Endothelial cell of umbilical vein (primary cell): ENCODE measurements at regions not wholly inside any gene's neighbourhood (a gene's known extent, or its start where the extent isn't known, plus 50 kb on each side); places are given as distances from the start of the nearest gene placed in this dataset.

Source experiments
- BruUV-seq: library from RNA; stranded (reverse); fragments of 400-500 nt; replicated peaks from 2 replicates; lab custom pipeline; 2021; lab: Mats Ljungman, UMichigan
- CTCF ChIA-PET: fragments of 300-600, 350-600 bp; sonication (Branson Sonifier 250); formaldehyde crosslinking; loops from one replicate; lab custom pipeline; 2021; ENCODE audit warnings: antibody characterized with exemption, inconsistent platforms; lab: Charles Lee
- POLR2A ChIA-PET: fragments of 300-600, 350-600 bp; sonication (Branson Sonifier 250); formaldehyde crosslinking; loops from one replicate; lab custom pipeline; 2021; ENCODE audit warnings: antibody characterized with exemption, inconsistent platforms; lab: Charles Lee
- DNase-seq: peaks from one replicate; pipeline ENCODE4 v3.0.0-alpha.2; 2011; ENCODE audit warnings: low read depth, low spot score
- FAIRE-seq: peaks from 2 replicates; lab custom pipeline; 2011; peaks lifted over from hg19 to GRCh38; lab: Jason Lieb, UNC
- H2AFZ ChIP-seq: 2 replicates; pipeline ENCODE4 v1.6.0; 2012; ENCODE audit warnings: low read depth, low read length, control low read depth, inconsistent platforms
- H3K27ac ChIP-seq: 2 replicates; pipeline ENCODE4 v1.5.1; 2011; ENCODE audit warnings: low read depth, mild to moderate bottlenecking, control low read depth, low read length, moderate library complexity; ENCODE audit not compliant: insufficient read depth
- H3K27me3 ChIP-seq, 2 experiments: 2 replicates each; pipeline versions ENCODE4 v1.6.0 to v1.6.1; 2011; ENCODE audit warnings: low read length in 2 of 2, mixed read lengths in 1 of 2; ENCODE audit not compliant: control insufficient read depth in 2 of 2, insufficient read depth in 2 of 2
- H3K36me3 ChIP-seq, 2 experiments: 2 replicates in 1 of 2; 3 replicates in 1 of 2; pipeline ENCODE4 v1.5.1; 2011; ENCODE audit warnings: low read length in 2 of 2, mild to moderate bottlenecking in 1 of 2, moderate library complexity in 1 of 2; ENCODE audit not compliant: control insufficient read depth in 2 of 2, insufficient read depth in 2 of 2; ENCODE audit errors: extremely low read depth in 1 of 2
- H3K4me1 ChIP-seq: 3 replicates; pipeline ENCODE4 v1.5.1; 2011; ENCODE audit warnings: mild to moderate bottlenecking, low read length; ENCODE audit not compliant: control insufficient read depth, insufficient read depth; ENCODE audit errors: extremely low read depth
- H3K4me2 ChIP-seq: 2 replicates; pipeline ENCODE4 v1.6.1; 2011; ENCODE audit warnings: low read length, control low read depth, mixed read lengths; ENCODE audit not compliant: insufficient read depth
- H3K4me3 ChIP-seq, 3 experiments: fragments of 200-600 bp in 1 of 3; sonication (generic), shearing (Covaris generic) in 1 of 3; replicated peaks in 1 of 3; 2 replicates each; pipeline ENCODE4 v1.5.1; 2011 to 2016; ENCODE audit warnings: control low read depth in 3 of 3, low read length in 3 of 3, mild to moderate bottlenecking in 2 of 3, inconsistent platforms in 1 of 3, low read depth in 1 of 3, moderate library complexity in 1 of 3; ENCODE audit not compliant: insufficient read depth in 1 of 3
- H3K79me2 ChIP-seq: 2 replicates; pipeline ENCODE4 v1.6.0; 2012; ENCODE audit warnings: low read length, inconsistent platforms; ENCODE audit not compliant: control insufficient read depth, insufficient read depth
- H3K9ac ChIP-seq: replicated peaks from 2 replicates; pipeline ENCODE3; 2011; ENCODE audit warnings: low read length, control low read depth; ENCODE audit not compliant: insufficient read depth; ENCODE audit errors: extremely low read depth
- H3K9me1 ChIP-seq: replicated peaks from 3 replicates; pipeline ENCODE4 v1.6.0; 2011; ENCODE audit warnings: mild to moderate bottlenecking, low read length; ENCODE audit not compliant: control insufficient read depth, insufficient read depth; ENCODE audit errors: extremely low read depth
- H3K9me3 ChIP-seq: replicated peaks from 2 replicates; pipeline ENCODE4 v1.5.1; 2012; ENCODE audit warnings: low read length, inconsistent platforms; ENCODE audit not compliant: control insufficient read depth, insufficient read depth
- H4K20me1 ChIP-seq: replicated peaks from 2 replicates; pipeline ENCODE3; 2011; ENCODE audit warnings: mild to moderate bottlenecking, low read length; ENCODE audit not compliant: control insufficient read depth, insufficient read depth; ENCODE audit errors: extremely low read depth
- CTCF ChIP-seq, 2 donors: IDR thresholded peaks; 1 replicate in 1 of 2; 2 replicates in 1 of 2; pipeline ENCODE4 v1.5.1; 2011; ENCODE audit warnings: low read length in 2 of 2, mild to moderate bottlenecking in 2 of 2, moderate library complexity in 2 of 2, control low read depth in 1 of 2, inconsistent platforms in 1 of 2, low read depth in 1 of 2; ENCODE audit not compliant: insufficient read depth in 1 of 2; ENCODE audit errors: extremely low read depth in 1 of 2
- EZH2 ChIP-seq: IDR thresholded peaks from 2 replicates; pipeline ENCODE4 v1.6.1; 2012; ENCODE audit warnings: borderline replicate concordance, low read depth, mild to moderate bottlenecking, moderate library complexity, low read length, inconsistent platforms; ENCODE audit not compliant: severe bottlenecking
- FOS ChIP-seq: IDR thresholded peaks from 2 replicates; pipeline ENCODE4 v1.6.1; 2011; ENCODE audit warnings: mild to moderate bottlenecking, low read length, moderate library complexity, borderline replicate concordance; ENCODE audit not compliant: insufficient read depth
- GATA2 ChIP-seq: IDR thresholded peaks from 2 replicates; pipeline ENCODE4 v1.7.0; 2011; ENCODE audit warnings: low read depth, mild to moderate bottlenecking, moderate library complexity, mixed read lengths, low read length; ENCODE audit not compliant: insufficient read length, insufficient read depth
- JUN ChIP-seq: IDR thresholded peaks from 2 replicates; pipeline ENCODE4 v1.6.1; 2011; ENCODE audit warnings: borderline replicate concordance, low read depth; ENCODE audit not compliant: insufficient read length, insufficient read depth
- MAX ChIP-seq: IDR thresholded peaks from 2 replicates; pipeline ENCODE4 v1.6.1; 2011; ENCODE audit not compliant: insufficient read depth, insufficient read length
- MYC ChIP-seq: IDR thresholded peaks from one replicate; pipeline ENCODE4 v1.6.1; 2011; ENCODE audit warnings: mild to moderate bottlenecking, low read depth, low read length
- POLR2A ChIP-seq: IDR thresholded peaks from 2 replicates; pipeline ENCODE4 v1.6.1; 2012; ENCODE audit warnings: low read depth, mild to moderate bottlenecking, control low read depth, low read length
- POLR2AphosphoS5 ChIP-seq: IDR thresholded peaks from 2 replicates; pipeline ENCODE4 v1.6.1; 2012; ENCODE audit warnings: low read depth, mild to moderate bottlenecking, control low read depth, low read length, moderate library complexity; ENCODE audit not compliant: insufficient read depth
- dilution Hi-C: fragments of 300-500 bp; cut with MboI; formaldehyde crosslinking; loops from one replicate; pipeline ENCODE4 v1.15.0; 2019; ENCODE audit warnings: low sequenced_read_pairs; ENCODE audit not compliant: extremely low pct_ligation_motif_present
- intact Hi-C: fragments of 100-400 bp; cut with micrococcal nuclease; formaldehyde crosslinking; loops from one replicate; pipeline ENCODE4 v1.10.0; 2022

GRCh38 chr13:50745542-50746115 is 97.9 kb downstream of the DLEU7 start:
- Histone ChIP-seq H3K4me1 (no peaks in the 10 kb centered on the region), H3K36me3 (no peaks in the 10 kb centered on the region)

GRCh38 chr13:50747737-50748350 is 95.6 kb downstream of the DLEU7 start:
- FAIRE-seq (no peak), DNase-seq (no peak)
- intact Hi-C loops (no loop called here), dilution Hi-C loops (no loop called here)
- Histone ChIP-seq H3K9me1 (no peaks in the 10 kb centered on the region), H3K4me1 (no peaks in the 10 kb centered on the region), H3K79me2 (no peaks in the 10 kb centered on the region), H4K20me1 (no peaks in the 10 kb centered on the region), H3K4me2 (no peak overlapping the region), H3K9me3 (no peaks in the 10 kb centered on the region), H3K36me3 (no peaks in the 10 kb centered on the region), H3K9ac (no peak overlapping the region), H3K4me3 (no peak overlapping the region), H3K27ac (no peak overlapping the region), H3K27me3 (peaks cover 0 to 7% of the 10 kb centered on the region in 2 experiments), H2AFZ (no peak overlapping the region)
- POLR2A ChIA-PET = no interaction called here
- CTCF ChIA-PET = no interaction called here
- TF ChIP-seq GATA2 (no peak), EZH2 (no peak), JUN (no peak), POLR2A (no peak), CTCF (IDR thresholded peaks at IDR 0.05; ENCODE audit: extremely low read depth in 1 of 2, insufficient read depth in 1 of 2, low read depth in 1 of 2, low read length in 2 of 2) (no peak), MYC (no peak), POLR2AphosphoS5 (no peak), MAX (no peak), FOS (no peak)
- no TSS peak for BruUV-seq

More at GRCh38 chr13:50745542-50746115, 97.9 kb downstream of the DLEU7 start:
- FAIRE-seq (no peak), DNase-seq (no peak)
- H2AFZ ChIP-seq = no peak overlapping the region
- H4K20me1 ChIP-seq = no peaks in the 10 kb centered on the region
- H3K4me3 ChIP-seq = no peak overlapping the region
- H3K9me3 ChIP-seq = no peaks in the 10 kb centered on the region
- dilution Hi-C loops = no loop called here
- H3K27ac ChIP-seq = no peak overlapping the region
- no peak overlapping the region for H3K9ac ChIP-seq
- peaks cover 6 to 11% of the 10 kb centered on the region in 2 experiments for H3K27me3 ChIP-seq
- H3K79me2 ChIP-seq = no peaks in the 10 kb centered on the region
- intact Hi-C loops = no loop called here
- H3K4me2 ChIP-seq = no peak overlapping the region
- POLR2A ChIA-PET = no interaction called here
- no peaks in the 10 kb centered on the region for H3K9me1 ChIP-seq
- no peak for TF ChIP-seq MYC
- no TSS peak for BruUV-seq
- CTCF ChIA-PET = interaction anchor here (0.9 to 1.2 kb wide), 2 partner anchors 55 to 56 kb away, joined by 3 to 4 read pairs; no protein-coding TSS in a partner anchor
